Gastroesophageal sphincter (tissue), 3 donors: ENCODE measurements at regions not wholly inside any gene's neighbourhood (a gene's known extent, or its start where the extent isn't known, plus 50 kb on each side); places are given as distances from the start of the nearest gene placed in this dataset.

Experiments
- CTCF ChIP-seq, 4 experiments: fragments of 200-600 bp in 2 of 4; fragments of 450-650 bp in 2 of 4; sonication (generic) in 1 of 4; IDR thresholded peaks; one replicate each; pipeline ENCODE4 v1.5.1; 2017 to 2019; ENCODE audit warnings: antibody characterized with exemption in 4 of 4, mild to moderate bottlenecking in 2 of 4, moderate library complexity in 2 of 4
- EP300 ChIP-seq: sonication (generic); formaldehyde crosslinking; IDR thresholded peaks from one replicate; pipeline ENCODE4 v1.6.1; 2017; ENCODE audit warnings: antibody characterized with exemption, mild to moderate bottlenecking
- POLR2A ChIP-seq, 2 donors: fragments of 450-650 bp; IDR thresholded peaks; one replicate each; pipeline ENCODE4 v1.6.1; 2017; ENCODE audit warnings: antibody characterized with exemption in 2 of 2, mild to moderate bottlenecking in 2 of 2, moderate library complexity in 1 of 2
- POLR2AphosphoS5 ChIP-seq: sonication (generic); formaldehyde crosslinking; IDR thresholded peaks from one replicate; pipeline ENCODE4 v1.6.1; 2017; ENCODE audit warnings: antibody characterized with exemption

GRCh38 chr16:79283578-79283977 lies 317.0 kb downstream of the MAF start:
- TF ChIP-seq CTCF (IDR thresholded peaks at IDR 0.05) (no peak), POLR2AphosphoS5 (no peak), EP300 (no peak), POLR2A (IDR thresholded peaks at IDR 0.05) (no peak)
